A549 (cell line): ENCODE measurements at regions not wholly inside any gene's neighbourhood (a gene's known extent, or its start where the extent isn't known, plus 50 kb on each side); places are given as distances from the start of the nearest gene placed in this dataset.

ENCODE experiments used
- ATAC-seq, 2 experiments: fragments of 200-7000 bp in 1 of 2; fragments of >200 bp in 1 of 2; cut with Nextera tagmentation in 1 of 2; cut with Tn5 transposase in 1 of 2; 3 replicates each; pipeline versions ENCODE4 v1.8.0 to v1.9.1; 2018 to 2020; ENCODE audit warnings: mild to moderate bottlenecking in 1 of 2, moderate library complexity in 1 of 2
- CTCF ChIA-PET: fragments of 300-600 bp; sonication (Branson Sonifier 250); formaldehyde crosslinking; extraction: SDS; loops from one replicate; lab custom pipeline; 2021; ENCODE audit warnings: antibody characterized with exemption, inconsistent platforms; lab: Yijun Ruan, JAX
- POLR2A ChIA-PET: fragments of 350-600 bp; formaldehyde crosslinking; extraction: SDS; loops from one replicate; lab custom pipeline; 2021; ENCODE audit warnings: antibody characterized with exemption, inconsistent platforms; lab: Yijun Ruan, JAX
- DNase-seq, 2 experiments: peaks; one replicate each; pipeline versions ENCODE4 v3.0.0 to v3.0.0-alpha.2; 2011 to 2016; ENCODE audit warnings: low read depth in 1 of 2, low spot score in 1 of 2
- FAIRE-seq: peaks from 2 replicates; lab custom pipeline; 2011; peaks lifted over from hg19 to GRCh38; lab: Jason Lieb, UNC
- H3K27ac ChIP-seq, 2 experiments: fragments of >200 bp; sonication (Bioruptor Twin); formaldehyde crosslinking; 3 replicates each; pipeline ENCODE4 v1.5.1; 2016 to 2017
- H3K4me1 ChIP-seq: fragments of >200 bp; sonication (Bioruptor Twin); formaldehyde crosslinking; 3 replicates; pipeline ENCODE4 v1.6.1; 2016
- H3K4me2 ChIP-seq: fragments of >200 bp; sonication (Bioruptor Twin); formaldehyde crosslinking; 3 replicates; pipeline ENCODE4 v1.6.1; 2016
- H3K4me3 ChIP-seq: fragments of >200 bp; sonication (Bioruptor Twin); formaldehyde crosslinking; 3 replicates; pipeline ENCODE4 v1.5.1; 2016
- H3K9me3 ChIP-seq: fragments of >200 bp; sonication (Bioruptor Twin); formaldehyde crosslinking; 3 replicates; pipeline ENCODE4 v1.6.1; 2016
- BCL3 ChIP-seq: fragments of >200 bp; sonication (Bioruptor Twin); formaldehyde crosslinking; IDR thresholded peaks from 3 replicates; pipeline ENCODE4 v1.6.1; 2016
- CBX8 ChIP-seq: fragments of 200-600 bp; sonication (generic); IDR thresholded peaks from 2 replicates; pipeline ENCODE4 v1.6.1; 2016
- CEBPB ChIP-seq, 2 experiments: fragments of >200 bp in 1 of 2; sonication (Bioruptor Twin) in 1 of 2; formaldehyde crosslinking in 1 of 2; IDR thresholded peaks; 2 replicates each; pipeline ENCODE4 v1.6.1; 2012 to 2016
- CHD2 ChIP-seq: fragments of 150-350 bp; IDR thresholded peaks from 2 replicates; pipeline ENCODE4 v1.6.1; 2014; ENCODE audit warnings: low read length; ENCODE audit not compliant: partially characterized antibody
- CHD4 ChIP-seq: fragments of 200-600 bp; sonication (generic); IDR thresholded peaks from 2 replicates; pipeline ENCODE4 v1.6.1; 2016; ENCODE audit warnings: antibody characterized with exemption, mild to moderate bottlenecking, borderline replicate concordance
- E2F6 ChIP-seq: IDR thresholded peaks from 2 replicates; pipeline ENCODE4 v1.6.1; 2012; ENCODE audit warnings: low read depth, borderline replicate concordance
- EHF ChIP-seq: fragments of 250-450 bp; sonication (Bioruptor Pico); IDR thresholded peaks from 2 replicates; pipeline ENCODE4 v1.5.0; 2020; ENCODE audit warnings: mild to moderate bottlenecking
- ELK1 ChIP-seq: fragments of 150-350 bp; IDR thresholded peaks from 2 replicates; pipeline ENCODE4 v1.6.1; 2014; ENCODE audit warnings: low read depth, mild to moderate bottlenecking, low read length
- GATA3 ChIP-seq: IDR thresholded peaks from 2 replicates; pipeline ENCODE4 v1.6.1; 2012; ENCODE audit warnings: borderline replicate concordance
- HDAC2 ChIP-seq: fragments of 200-600 bp; sonication (generic); IDR thresholded peaks from 2 replicates; pipeline ENCODE4 v1.6.1; 2016
- HEYL ChIP-seq: fragments of 250-450 bp; sonication (Bioruptor Pico); IDR thresholded peaks from 2 replicates; pipeline ENCODE4 v1.8.0; 2021; ENCODE audit warnings: mild to moderate bottlenecking, moderate library complexity
- HMGXB4 ChIP-seq: fragments of 250-450 bp; sonication (Bioruptor Pico); IDR thresholded peaks from 2 replicates; pipeline ENCODE4 v1.5.0; 2021; ENCODE audit warnings: mild to moderate bottlenecking, moderate library complexity, borderline replicate concordance
- HOXB5 ChIP-seq: fragments of 250-450 bp; sonication (Bioruptor Pico); IDR thresholded peaks from 2 replicates; pipeline ENCODE4 v1.5.0; 2020; ENCODE audit warnings: mild to moderate bottlenecking, moderate library complexity
- KDM1A ChIP-seq: fragments of 200-600 bp; sonication (generic); IDR thresholded peaks from 2 replicates; pipeline ENCODE4 v1.6.1; 2016; ENCODE audit warnings: low read depth, mild to moderate bottlenecking
- MAFK ChIP-seq: fragments of 450-650 bp; IDR thresholded peaks from 2 replicates; pipeline ENCODE4 v1.6.1; 2014; ENCODE audit not compliant: partially characterized antibody
- MAX ChIP-seq: IDR thresholded peaks from 2 replicates; pipeline ENCODE4 v1.6.1; 2012
- MYC ChIP-seq: IDR thresholded peaks from 2 replicates; pipeline ENCODE4 v1.6.1; 2012; ENCODE audit warnings: mild to moderate bottlenecking, inconsistent platforms, low read length, improper control_type of control experiment, borderline replicate concordance
- NFE2L2 ChIP-seq: fragments of 150-350 bp; conservative IDR thresholded peaks from 2 replicates; pipeline ENCODE4 v1.6.1; 2014; ENCODE audit warnings: low read length
- NR3C1 ChIP-seq: fragments of >200 bp; sonication (Bioruptor Twin); formaldehyde crosslinking; IDR thresholded peaks from 3 replicates; pipeline ENCODE4 v1.6.1; 2017
- PHF8 ChIP-seq: fragments of 200-600 bp; sonication (generic); IDR thresholded peaks from 2 replicates; pipeline ENCODE4 v1.6.1; 2016; ENCODE audit warnings: low read depth, mild to moderate bottlenecking, antibody characterized with exemption, moderate library complexity, borderline replicate concordance
- POLR2AphosphoS2 ChIP-seq: conservative IDR thresholded peaks from 2 replicates; pipeline ENCODE4 v1.6.1; 2012; ENCODE audit warnings: low read length, improper control_type of control experiment, inconsistent platforms
- RCOR1 ChIP-seq: fragments of 150-350 bp; IDR thresholded peaks from 2 replicates; pipeline ENCODE4 v1.6.1; 2014; ENCODE audit warnings: antibody characterized with exemption, low read length, low read depth
- REST ChIP-seq: fragments of 200-600 bp; sonication (generic); IDR thresholded peaks from 2 replicates; pipeline ENCODE4 v1.6.1; 2016; ENCODE audit warnings: antibody characterized with exemption, mild to moderate bottlenecking, moderate library complexity
- RFX5 ChIP-seq: fragments of 450-650 bp; IDR thresholded peaks from 2 replicates; pipeline ENCODE4 v1.7.1; 2014; ENCODE audit warnings: antibody characterized with exemption, mild to moderate bottlenecking, moderate library complexity
- RNF2 ChIP-seq: fragments of 200-600 bp; sonication (generic); IDR thresholded peaks from 2 replicates; pipeline ENCODE4 v1.6.1; 2016; ENCODE audit warnings: low read depth, mild to moderate bottlenecking, antibody characterized with exemption, moderate library complexity, borderline replicate concordance
- SREBF2 ChIP-seq: fragments of 450-650 bp; IDR thresholded peaks from 2 replicates; pipeline ENCODE4 v1.6.1; 2014; ENCODE audit warnings: mild to moderate bottlenecking, moderate library complexity
- TFCP2L1 ChIP-seq: fragments of 250-450 bp; sonication (Bioruptor Pico); IDR thresholded peaks from 2 replicates; pipeline ENCODE4 v1.5.0; 2021; ENCODE audit warnings: mild to moderate bottlenecking
- TP53 ChIP-seq: fragments of 250-450 bp; sonication (Bioruptor Pico); IDR thresholded peaks from 2 replicates; pipeline ENCODE4 v1.5.0; 2021; ENCODE audit warnings: mild to moderate bottlenecking, moderate library complexity
- WGBS: methylation state at CpG from one replicate; pipeline ENCODE4 v1.1.6; 2017; ENCODE audit errors: missing lambda C conversion rate; 5-methylcytosine and 5-hydroxymethylcytosine counted together

- ATAC-seq (no peak), FAIRE-seq (no peak), DNase-seq (no peak)
- Histone ChIP-seq H3K4me2 (no peak overlapping the region), H3K27ac (peak overlapping the region in 1 of 2 experiments; percentile 8; a peak in 1 of 6 replicates), H3K4me3 (no peak overlapping the region), H3K4me1 (peaks cover 4% of the 10 kb centered on the region), H3K9me3 (no peaks in the 10 kb centered on the region)
- POLR2A ChIA-PET: no interaction called here
- TF ChIP-seq CBX8: no peak
- no peak for TF ChIP-seq E2F6
- TF ChIP-seq REST: no peak
- no peak for TF ChIP-seq RNF2
- TF ChIP-seq MAX: no peak
- no peak for TF ChIP-seq HEYL (CRISPR knock-in tag)
- no peak for TF ChIP-seq POLR2AphosphoS2
- TF ChIP-seq MAFK: no peak
- TF ChIP-seq PHF8: no peak
- TF ChIP-seq NR3C1: no peak
- TF ChIP-seq TP53 (CRISPR knock-in tag): no peak
- no peak for TF ChIP-seq GATA3
- no peak for TF ChIP-seq KDM1A
- no peak for TF ChIP-seq BCL3
- TF ChIP-seq TFCP2L1 (CRISPR knock-in tag): no peak
- TF ChIP-seq HDAC2: no peak
- TF ChIP-seq ELK1: no peak
- 95% methylated on average over 7 of the region's 7 CpGs for WGBS
- CTCF ChIA-PET: interaction anchor here (0.7 to 1.2 kb wide), 2 partner anchors 20 to 45 kb away, joined by 3 to 5 read pairs; no protein-coding TSS in a partner anchor
These were observed 112.2 kb upstream of the DIO3 start for GRCh38 chr14:101449114-101449513.

GRCh38 chr14:101451166-101451565, 110.1 kb upstream of the DIO3 start:
- 92% methylated on average over 3 of the region's 3 CpGs for WGBS
- H3K4me1 ChIP-seq: no peaks in the 10 kb centered on the region
- DNase-seq (no peak), ATAC-seq (no peak), FAIRE-seq (no peak)
- POLR2A ChIA-PET: no interaction called here
- no peaks in the 10 kb centered on the region for H3K9me3 ChIP-seq
- no peak overlapping the region for H3K4me2 ChIP-seq
- no peak overlapping the region for H3K27ac ChIP-seq
- no peak overlapping the region for H3K4me3 ChIP-seq
- CTCF ChIA-PET: interaction anchor here (0.6 kb wide), 1 partner anchor 17 kb away, joined by 3 read pairs; no protein-coding TSS in a partner anchor
- no peak for TF ChIP-seq EHF (CRISPR knock-in tag)
- no peak for TF ChIP-seq GATA3
- no peak for TF ChIP-seq CHD2
- TF ChIP-seq HMGXB4: no peak
- TF ChIP-seq E2F6: no peak
- TF ChIP-seq RFX5: no peak
- TF ChIP-seq CHD4: no peak
- TF ChIP-seq MYC: no peak
- no peak for TF ChIP-seq RCOR1
- TF ChIP-seq SREBF2: no peak
- no peak for TF ChIP-seq CEBPB (IDR thresholded peaks at IDR 0.05)
- TF ChIP-seq HOXB5 (CRISPR knock-in tag): no peak
- TF ChIP-seq NFE2L2: no peak
- no peak for TF ChIP-seq MAX
